Right atrium auricular region (tissue), 2 donors: ENCODE measurements at regions not wholly inside any gene's neighbourhood (a gene's known extent, or its start where the extent isn't known, plus 50 kb on each side); places are given as distances from the start of the nearest gene placed in this dataset.

Experiments
- DNase-seq: peaks from one replicate; pipeline ENCODE4 v3.0.0-alpha.2; 2019; ENCODE audit warnings: low spot score
- H3K27ac ChIP-seq, 2 donors: fragments of 200-600 bp; sonication (generic); 1 replicate in 1 of 2; 2 replicates in 1 of 2; pipeline ENCODE4 v1.5.1; 2016 to 2019
- H3K27me3 ChIP-seq, 2 donors: fragments of 200-600 bp; sonication (generic); one replicate each; pipeline versions ENCODE4 v1.5.1 to v1.6.0; 2017 to 2019
- H3K36me3 ChIP-seq: fragments of 200-600 bp; sonication (generic); one replicate; pipeline ENCODE4 v1.5.1; 2016
- H3K4me1 ChIP-seq, 2 donors: fragments of 200-600 bp; sonication (generic); one replicate each; pipeline versions ENCODE4 v1.5.1 to v1.6.0; 2017 to 2019
- H3K4me3 ChIP-seq, 2 donors: fragments of 200-600 bp; sonication (generic); 1 replicate in 1 of 2; 2 replicates in 1 of 2; pipeline ENCODE4 v1.5.1; 2017 to 2019; ENCODE audit warnings: mild to moderate bottlenecking in 1 of 2, moderate library complexity in 1 of 2
- H3K9me3 ChIP-seq, 2 donors: fragments of 200-600 bp; sonication (generic); one replicate each; pipeline ENCODE4 v1.5.1; 2019
- TF ChIP-seq, protein P1 (sequence below), 2 donors: fragments of 200-600 bp; sonication (generic); IDR thresholded peaks; one replicate each; pipeline ENCODE4 v1.5.1; 2019; ENCODE audit warnings: antibody characterized with exemption in 2 of 2

DNA sequence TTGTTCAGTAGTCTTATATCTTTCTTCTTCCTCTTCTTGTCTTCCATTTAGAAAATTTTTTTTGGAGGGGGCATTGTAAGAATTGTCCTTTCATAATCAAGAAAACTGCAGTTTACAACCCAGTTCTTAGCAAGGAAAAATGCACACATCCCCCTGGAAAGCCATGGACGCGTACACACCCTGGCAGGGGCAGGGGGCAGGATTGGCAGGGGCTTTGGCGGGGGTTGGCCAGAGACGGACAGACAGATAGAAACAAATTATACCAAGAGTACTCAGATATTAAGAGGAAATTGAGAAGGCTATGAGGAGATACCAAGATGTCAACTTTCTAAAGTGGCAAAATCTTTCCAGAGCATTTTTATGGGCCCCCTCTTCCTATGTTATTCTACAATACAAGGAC, 322.5 kb upstream of the CPXCR1 start:
- no peaks in the 10 kb centered on the region for H3K27me3 ChIP-seq
- no peaks in the 10 kb centered on the region for H3K36me3 ChIP-seq
- TF ChIP-seq, protein P1, sequence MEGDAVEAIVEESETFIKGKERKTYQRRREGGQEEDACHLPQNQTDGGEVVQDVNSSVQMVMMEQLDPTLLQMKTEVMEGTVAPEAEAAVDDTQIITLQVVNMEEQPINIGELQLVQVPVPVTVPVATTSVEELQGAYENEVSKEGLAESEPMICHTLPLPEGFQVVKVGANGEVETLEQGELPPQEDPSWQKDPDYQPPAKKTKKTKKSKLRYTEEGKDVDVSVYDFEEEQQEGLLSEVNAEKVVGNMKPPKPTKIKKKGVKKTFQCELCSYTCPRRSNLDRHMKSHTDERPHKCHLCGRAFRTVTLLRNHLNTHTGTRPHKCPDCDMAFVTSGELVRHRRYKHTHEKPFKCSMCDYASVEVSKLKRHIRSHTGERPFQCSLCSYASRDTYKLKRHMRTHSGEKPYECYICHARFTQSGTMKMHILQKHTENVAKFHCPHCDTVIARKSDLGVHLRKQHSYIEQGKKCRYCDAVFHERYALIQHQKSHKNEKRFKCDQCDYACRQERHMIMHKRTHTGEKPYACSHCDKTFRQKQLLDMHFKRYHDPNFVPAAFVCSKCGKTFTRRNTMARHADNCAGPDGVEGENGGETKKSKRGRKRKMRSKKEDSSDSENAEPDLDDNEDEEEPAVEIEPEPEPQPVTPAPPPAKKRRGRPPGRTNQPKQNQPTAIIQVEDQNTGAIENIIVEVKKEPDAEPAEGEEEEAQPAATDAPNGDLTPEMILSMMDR (IDR thresholded peaks at IDR 0.05): no peak
- no peaks in the 10 kb centered on the region for H3K4me1 ChIP-seq
- H3K27ac ChIP-seq: no peak overlapping the region
- DNase-seq: no peak
- H3K9me3 ChIP-seq: no peaks in the 10 kb centered on the region
- no peak overlapping the region for H3K4me3 ChIP-seq

DNA sequence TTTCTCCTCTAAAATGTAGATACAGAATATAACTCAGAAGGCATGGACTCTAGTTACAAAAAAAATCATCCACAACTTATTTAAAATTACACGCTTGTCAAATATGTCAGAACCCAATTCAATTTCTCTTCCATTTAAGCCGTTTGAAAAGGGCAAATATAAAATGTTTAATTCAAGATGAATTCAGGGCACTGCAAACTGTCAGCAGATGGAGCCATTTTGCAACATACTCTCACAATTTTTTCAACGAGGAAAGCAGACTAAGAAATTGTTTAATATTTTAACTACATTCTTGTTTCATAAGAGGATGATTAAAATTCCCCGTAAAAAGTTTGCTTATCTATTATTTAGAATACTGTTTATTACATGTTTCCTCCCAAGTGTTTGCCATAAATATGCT, 321.3 kb upstream of the CPXCR1 start:
- Histone ChIP-seq H3K27me3 (no peaks in the 10 kb centered on the region), H3K27ac (no peak overlapping the region), H3K9me3 (no peaks in the 10 kb centered on the region), H3K4me1 (no peaks in the 10 kb centered on the region), H3K4me3 (no peak overlapping the region), H3K36me3 (no peaks in the 10 kb centered on the region)
- TF ChIP-seq, protein P1 (IDR thresholded peaks at IDR 0.05): no peak
- DNase-seq: no peak

DNA sequence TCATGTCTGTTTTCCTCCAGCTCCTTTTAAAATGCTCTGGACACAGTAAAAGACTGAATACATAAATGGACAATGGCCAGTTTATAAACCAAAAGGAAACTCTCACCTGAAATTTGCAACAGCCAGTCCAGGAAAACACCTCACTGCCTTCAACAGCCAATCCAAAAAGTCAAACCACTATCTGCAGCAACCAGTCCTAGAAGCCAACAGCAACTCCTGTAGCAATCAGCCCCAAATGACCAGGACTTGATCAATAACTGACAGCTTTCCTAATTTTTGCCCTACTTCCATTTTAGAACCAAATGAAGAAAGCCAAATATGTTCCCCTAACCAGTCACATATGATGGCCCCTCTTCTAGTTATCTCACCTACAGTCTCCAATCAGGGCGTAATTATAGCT, 309.5 kb upstream of the CPXCR1 start:
- Histone ChIP-seq H3K9me3 (no peaks in the 10 kb centered on the region), H3K27me3 (no peaks in the 10 kb centered on the region), H3K27ac (no peak overlapping the region), H3K4me3 (no peak overlapping the region), H3K4me1 (no peaks in the 10 kb centered on the region), H3K36me3 (no peaks in the 10 kb centered on the region)
- DNase-seq: no peak
- TF ChIP-seq, protein P1 (IDR thresholded peaks at IDR 0.05): no peak

DNA sequence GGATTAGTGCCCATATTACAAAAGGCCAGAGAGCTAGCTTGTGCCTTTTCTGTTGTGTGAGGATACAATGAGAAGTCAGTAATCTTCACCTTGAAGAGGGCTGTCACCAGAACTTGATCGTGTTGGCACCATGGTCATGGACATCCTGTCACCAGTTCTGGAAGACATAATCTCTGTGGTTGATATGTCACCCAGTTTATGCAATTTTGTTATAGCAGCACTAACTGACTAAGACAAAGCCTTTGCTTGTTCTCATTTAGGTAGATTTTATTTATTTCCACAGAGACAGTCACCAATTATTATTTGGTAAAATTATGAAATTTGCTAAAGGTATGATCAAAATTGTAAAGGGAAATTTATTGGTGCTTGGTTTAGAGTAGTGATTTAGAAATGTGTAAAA, 308.8 kb upstream of the CPXCR1 start:
- DNase-seq: no peak
- no peaks in the 10 kb centered on the region for H3K27me3 ChIP-seq
- no peaks in the 10 kb centered on the region for H3K9me3 ChIP-seq
- no peak overlapping the region for H3K4me3 ChIP-seq
- no peaks in the 10 kb centered on the region for H3K4me1 ChIP-seq
- H3K27ac ChIP-seq: no peak overlapping the region
- TF ChIP-seq, protein P1 (IDR thresholded peaks at IDR 0.05): no peak
- no peaks in the 10 kb centered on the region for H3K36me3 ChIP-seq

GRCh38 chrX:88439935-88440334, 307.1 kb upstream of the CPXCR1 start:
- H3K27ac ChIP-seq: no peak overlapping the region
- no peaks in the 10 kb centered on the region for H3K36me3 ChIP-seq
- H3K9me3 ChIP-seq: no peaks in the 10 kb centered on the region
- DNase-seq: no peak
- TF ChIP-seq, protein P1 (IDR thresholded peaks at IDR 0.05): no peak
- no peaks in the 10 kb centered on the region for H3K4me1 ChIP-seq
- H3K27me3 ChIP-seq: no peaks in the 10 kb centered on the region
- H3K4me3 ChIP-seq: no peak overlapping the region
